Tibial nerve (tissue), 3 donors: ENCODE measurements at regions not wholly inside any gene's neighbourhood (a gene's known extent, or its start where the extent isn't known, plus 50 kb on each side); places are given as distances from the start of the nearest gene placed in this dataset.

Source experiments
- CTCF ChIP-seq, 5 experiments: fragments of 200-600 bp in 3 of 5; fragments of 450-650 bp in 2 of 5; sonication (generic) in 3 of 5; IDR thresholded peaks; one replicate each; pipeline ENCODE4 v1.5.1; 2016 to 2019; ENCODE audit warnings: antibody characterized with exemption in 5 of 5, mild to moderate bottlenecking in 3 of 5, moderate library complexity in 2 of 5
- POLR2A ChIP-seq, 2 donors: fragments of 450-650 bp; IDR thresholded peaks; one replicate each; pipeline ENCODE4 v1.6.1; 2017; ENCODE audit warnings: antibody characterized with exemption in 2 of 2, mild to moderate bottlenecking in 2 of 2, moderate library complexity in 2 of 2

- no peak for TF ChIP-seq CTCF (IDR thresholded peaks at IDR 0.05)
- TF ChIP-seq POLR2A (IDR thresholded peaks at IDR 0.05) = no peak
Measured at GRCh38 chr12:89231686-89232085, 120.6 kb downstream of the DUSP6 start.
